ENCODE measurements at regions not wholly inside any gene's neighbourhood (a gene's known extent, or its start where the extent isn't known, plus 50 kb on each side); places are given as distances from the start of the nearest gene placed in this dataset.

DNA sequence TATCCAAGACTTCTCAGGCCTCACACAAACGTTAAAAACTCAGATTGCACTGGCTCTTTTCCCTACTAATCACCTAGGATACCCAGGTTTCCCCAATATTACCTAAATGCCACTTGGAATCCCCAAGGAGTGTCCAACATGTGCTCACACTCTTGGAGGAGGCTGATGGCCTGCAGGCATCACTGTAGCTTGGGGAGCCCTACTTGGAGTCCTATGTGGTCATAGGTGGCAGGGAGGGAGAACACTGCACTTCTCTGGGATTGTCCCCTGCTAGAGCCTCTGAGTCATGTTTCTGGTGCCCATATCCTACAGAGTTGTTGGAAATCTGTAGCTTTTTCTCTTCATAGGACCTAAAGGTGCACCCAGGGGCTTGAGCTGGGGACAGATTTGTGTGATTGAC lies 433.7 kb downstream of the ARHGEF28 start:
- BruUV-seq (replicated peaks): no TSS peak

DNA sequence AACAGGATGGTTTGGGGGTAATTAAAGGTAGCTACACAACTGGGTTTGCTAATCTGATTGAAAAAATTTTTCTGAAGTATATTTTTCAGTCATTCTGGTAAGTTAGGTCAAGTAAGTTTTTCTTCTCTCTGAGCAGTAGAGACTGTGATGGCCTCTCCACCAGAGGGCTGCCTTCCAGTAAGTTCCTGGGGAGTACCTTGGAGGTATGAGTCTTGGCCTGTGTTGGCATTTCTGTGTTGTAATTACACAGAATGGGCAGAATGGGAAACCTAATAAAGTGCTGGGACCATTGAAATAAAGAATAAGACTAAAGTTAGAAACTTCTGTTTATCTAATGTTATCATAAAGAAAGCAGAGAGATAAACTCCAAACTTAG lies 430.8 kb downstream of the ARHGEF28 start:
- intact Hi-C loops (cut with micrococcal nuclease; ENCODE audit: unreplicated experiment): no loop called here
- ChIA-PET POLR2A (ENCODE audit: low non-redundant PET) (no interaction called here), CTCF (no interaction called here)
- Histone ChIP-seq H3K27me3 (replicated peaks; ENCODE audit: insufficient read depth, low read depth, low read length, poor library complexity) (peaks cover 64% of the 10 kb centered on the region), H3K4me1 (ENCODE audit: insufficient read depth, low read length, poor library complexity, severe bottlenecking) (no peaks in the 10 kb centered on the region), H3K27ac (ENCODE audit: low read depth, low read length, poor library complexity, severe bottlenecking) (no peak overlapping the region), H3K36me3 (ENCODE audit: insufficient read depth, low read length, poor library complexity, severe bottlenecking) (no peaks in the 10 kb centered on the region), H3K9me3 (ENCODE audit: low read depth, low read length, poor library complexity, severe bottlenecking) (no peaks in the 10 kb centered on the region), H3K4me3 (ENCODE audit: low read depth, low read length, poor library complexity, severe bottlenecking) (no peak overlapping the region)
- peak; percentile 13 for DNase-seq (ENCODE audit: low spot score)
- TF ChIP-seq EZH2 (IDR thresholded peaks at IDR 0.05; ENCODE audit: borderline replicate concordance, low read depth, low read length, poor library complexity, severe bottlenecking): no peak
- peak; percentile 33; the same call in 1 of the 2 replicates for TF ChIP-seq CTCF (conservative IDR thresholded peaks at IDR 0.05; ENCODE audit: low read depth, low read length)
- BruUV-seq (replicated peaks): no TSS peak

More for the DNA sequence above, 433.7 kb downstream of the ARHGEF28 start:
- ChIA-PET CTCF (no interaction called here), POLR2A (ENCODE audit: low non-redundant PET) (no interaction called here)
- H3K9me3 ChIP-seq (ENCODE audit: low read depth, low read length, poor library complexity, severe bottlenecking): no peaks in the 10 kb centered on the region
- peaks cover 67% of the 10 kb centered on the region for H3K27me3 ChIP-seq (replicated peaks; ENCODE audit: insufficient read depth, low read depth, low read length, poor library complexity)
- TF ChIP-seq CTCF (conservative IDR thresholded peaks at IDR 0.05; ENCODE audit: low read depth, low read length) (no peak), EZH2 (IDR thresholded peaks at IDR 0.05; ENCODE audit: borderline replicate concordance, low read depth, low read length, poor library complexity, severe bottlenecking) (no peak)
- H3K36me3 ChIP-seq (ENCODE audit: insufficient read depth, low read length, poor library complexity, severe bottlenecking): no peaks in the 10 kb centered on the region
- H3K4me1 ChIP-seq (ENCODE audit: insufficient read depth, low read length, poor library complexity, severe bottlenecking): no peaks in the 10 kb centered on the region
- no peak overlapping the region for H3K4me3 ChIP-seq (ENCODE audit: low read depth, low read length, poor library complexity, severe bottlenecking)
- DNase-seq (ENCODE audit: low spot score): no peak
- intact Hi-C loops (cut with micrococcal nuclease; ENCODE audit: unreplicated experiment): no loop called here
- no peak overlapping the region for H3K27ac ChIP-seq (ENCODE audit: low read depth, low read length, poor library complexity, severe bottlenecking)

DNA sequence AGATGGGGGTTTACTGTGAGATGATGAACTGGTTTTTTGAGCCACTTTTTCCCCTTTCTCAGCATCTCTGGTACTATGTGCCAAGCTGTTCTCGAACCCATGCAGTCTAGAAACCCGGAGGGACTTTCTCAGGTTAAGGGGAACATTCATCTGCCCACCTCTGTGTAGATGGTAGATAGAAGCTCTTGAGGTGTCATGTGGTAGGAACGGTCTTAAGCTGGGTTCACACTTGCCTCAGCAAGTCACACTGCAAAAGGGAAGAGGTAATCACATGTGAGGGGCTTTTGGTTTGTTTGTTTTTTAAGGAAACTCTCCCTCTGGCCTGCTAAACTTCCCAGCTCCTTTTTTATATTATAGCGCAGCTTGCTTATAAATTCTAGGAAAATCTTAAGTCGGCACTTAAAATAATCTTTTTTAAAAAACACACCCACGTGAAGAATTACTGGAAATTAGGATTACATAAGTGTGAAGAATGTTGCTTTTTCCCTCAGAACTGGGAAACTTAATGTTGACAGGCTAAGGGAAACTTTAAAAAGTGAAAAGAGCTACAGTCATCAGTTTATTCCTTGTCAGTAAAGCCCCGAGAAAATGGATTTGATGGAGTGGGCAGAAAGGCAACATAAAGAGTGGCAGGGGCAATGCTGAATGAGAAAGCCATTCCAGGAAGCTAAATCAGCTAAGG lies 430.3 kb downstream of the ARHGEF28 start:
- Histone ChIP-seq H3K27me3 (replicated peaks; ENCODE audit: insufficient read depth, low read depth, low read length, poor library complexity) (peaks cover 64% of the 10 kb centered on the region), H3K4me3 (ENCODE audit: low read depth, low read length, poor library complexity, severe bottlenecking) (no peak overlapping the region), H3K36me3 (ENCODE audit: insufficient read depth, low read length, poor library complexity, severe bottlenecking) (no peaks in the 10 kb centered on the region), H3K9me3 (ENCODE audit: low read depth, low read length, poor library complexity, severe bottlenecking) (no peaks in the 10 kb centered on the region), H3K27ac (ENCODE audit: low read depth, low read length, poor library complexity, severe bottlenecking) (no peak overlapping the region), H3K4me1 (ENCODE audit: insufficient read depth, low read length, poor library complexity, severe bottlenecking) (no peaks in the 10 kb centered on the region)
- TF ChIP-seq EZH2 (IDR thresholded peaks at IDR 0.05; ENCODE audit: borderline replicate concordance, low read depth, low read length, poor library complexity, severe bottlenecking) (no peak), CTCF (conservative IDR thresholded peaks at IDR 0.05; ENCODE audit: low read depth, low read length) (no peak)
- intact Hi-C loops (cut with micrococcal nuclease; ENCODE audit: unreplicated experiment): no loop called here
- ChIA-PET CTCF (no interaction called here), POLR2A (ENCODE audit: low non-redundant PET) (no interaction called here)
- BruUV-seq (replicated peaks): no TSS peak
- DNase-seq (ENCODE audit: low spot score): no peak
